ENCODE measurements at regions not wholly inside any gene's neighbourhood (a gene's known extent, or its start where the extent isn't known, plus 50 kb on each side); places are given as distances from the start of the nearest gene placed in this dataset.

- POLR2A ChIA-PET = no interaction called here
- no TSS peak for BruUV-seq (replicated peaks)
Measured at GRCh38 chr12:108392284-108392683, 53.2 kb upstream of the CMKLR1 start.

DNA sequence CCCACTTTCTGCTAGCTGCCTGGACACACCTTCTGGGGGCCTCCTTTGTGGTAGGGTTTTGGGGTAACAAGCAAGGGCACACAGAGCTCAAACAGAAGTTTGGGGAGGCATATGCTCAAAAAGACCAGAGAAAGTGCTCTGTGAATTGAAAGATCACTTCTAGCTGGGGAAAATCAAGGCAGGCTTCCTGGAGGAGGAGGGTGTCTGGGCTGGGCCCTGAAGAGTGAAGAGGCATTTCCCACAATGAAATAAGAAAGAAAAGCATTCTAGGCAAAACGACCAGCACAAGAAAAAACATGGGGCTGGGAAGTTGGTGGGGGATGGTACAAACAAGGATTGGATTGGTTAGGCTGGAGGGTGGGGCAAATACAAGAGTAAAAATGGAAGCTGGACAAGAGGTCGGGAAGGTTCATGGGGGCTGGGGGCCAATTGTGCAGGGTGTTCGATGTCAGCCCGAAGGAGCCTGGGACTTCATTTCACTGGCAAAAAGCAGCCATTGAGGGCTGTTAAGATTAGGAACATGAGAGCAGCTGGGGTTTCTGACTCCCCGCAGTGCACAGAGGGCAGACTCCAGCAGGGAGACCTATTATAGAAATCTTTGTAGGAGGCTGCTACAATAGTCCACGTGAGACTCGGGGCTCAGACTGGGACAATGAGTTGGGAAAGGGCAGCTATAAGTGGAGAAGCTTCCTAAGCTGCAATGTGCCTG, 51.5 kb upstream of the CMKLR1 start:
- intact Hi-C loops (cut with micrococcal nuclease; ENCODE audit: unreplicated experiment) = no loop called here
- DNase-seq (ENCODE audit: low spot score) = no peak
- no peaks in the 10 kb centered on the region for H3K79me2 ChIP-seq (ENCODE audit: insufficient read depth, low read depth, low read length)

More at GRCh38 chr12:108392284-108392683, 53.2 kb upstream of the CMKLR1 start:
- H3K36me3 ChIP-seq (ENCODE audit: insufficient read depth, low read length) = no peaks in the 10 kb centered on the region
- no peaks in the 10 kb centered on the region for H4K20me1 ChIP-seq (ENCODE audit: insufficient read depth, low read length)
- intact Hi-C loops (cut with micrococcal nuclease; ENCODE audit: unreplicated experiment) = no loop called here
- no peaks in the 10 kb centered on the region for H3K9me2 ChIP-seq (ENCODE audit: insufficient read depth, low read length)
- no peak overlapping the region for H3K4me2 ChIP-seq (ENCODE audit: low read length)
- H3K4me3 ChIP-seq (ENCODE audit: low read depth, low read length, poor library complexity, severe bottlenecking) = no peak overlapping the region
- H2AFZ ChIP-seq (ENCODE audit: low read length) = no peak overlapping the region
- no peak for TF ChIP-seq EZH2phosphoT487 (IDR thresholded peaks at IDR 0.05; ENCODE audit: borderline replicate concordance, low read depth, low read length)
- TF ChIP-seq, protein P1, sequence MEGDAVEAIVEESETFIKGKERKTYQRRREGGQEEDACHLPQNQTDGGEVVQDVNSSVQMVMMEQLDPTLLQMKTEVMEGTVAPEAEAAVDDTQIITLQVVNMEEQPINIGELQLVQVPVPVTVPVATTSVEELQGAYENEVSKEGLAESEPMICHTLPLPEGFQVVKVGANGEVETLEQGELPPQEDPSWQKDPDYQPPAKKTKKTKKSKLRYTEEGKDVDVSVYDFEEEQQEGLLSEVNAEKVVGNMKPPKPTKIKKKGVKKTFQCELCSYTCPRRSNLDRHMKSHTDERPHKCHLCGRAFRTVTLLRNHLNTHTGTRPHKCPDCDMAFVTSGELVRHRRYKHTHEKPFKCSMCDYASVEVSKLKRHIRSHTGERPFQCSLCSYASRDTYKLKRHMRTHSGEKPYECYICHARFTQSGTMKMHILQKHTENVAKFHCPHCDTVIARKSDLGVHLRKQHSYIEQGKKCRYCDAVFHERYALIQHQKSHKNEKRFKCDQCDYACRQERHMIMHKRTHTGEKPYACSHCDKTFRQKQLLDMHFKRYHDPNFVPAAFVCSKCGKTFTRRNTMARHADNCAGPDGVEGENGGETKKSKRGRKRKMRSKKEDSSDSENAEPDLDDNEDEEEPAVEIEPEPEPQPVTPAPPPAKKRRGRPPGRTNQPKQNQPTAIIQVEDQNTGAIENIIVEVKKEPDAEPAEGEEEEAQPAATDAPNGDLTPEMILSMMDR (conservative IDR thresholded peaks at IDR 0.05; ENCODE audit: low read length) = no peak
- CTCF ChIA-PET (ENCODE audit: unreplicated experiment) = no interaction called here
- H3K4me1 ChIP-seq (ENCODE audit: insufficient read depth, low read length, poor library complexity, severe bottlenecking) = no peaks in the 10 kb centered on the region
- no peaks in the 10 kb centered on the region for H3K9me3 ChIP-seq (ENCODE audit: low read length)
- DNase-seq (ENCODE audit: low spot score) = no peak
- H3K79me2 ChIP-seq (ENCODE audit: insufficient read depth, low read depth, low read length) = no peaks in the 10 kb centered on the region
- H3K27ac ChIP-seq (ENCODE audit: low read depth, low read length, poor library complexity, severe bottlenecking) = no peak overlapping the region

DNA sequence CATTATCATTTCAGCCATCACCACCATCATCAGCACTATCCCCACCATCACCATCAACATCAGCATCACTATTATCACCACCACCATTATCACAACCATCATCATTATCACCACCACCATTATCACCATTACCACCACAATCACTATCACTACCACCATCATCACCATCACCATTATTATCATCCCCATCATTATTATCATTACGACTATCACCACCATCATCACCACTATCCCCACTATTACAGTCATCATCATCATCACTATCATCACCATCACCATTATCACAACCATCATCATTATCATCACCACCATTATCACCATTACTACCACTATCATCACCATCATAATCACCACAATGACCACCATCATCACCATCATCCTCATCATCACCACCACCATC, 50.4 kb upstream of the CMKLR1 start:
- ChIA-PET POLR2A (no interaction called here), CTCF (ENCODE audit: unreplicated experiment) (no interaction called here)
- Histone ChIP-seq H3K9me2 (ENCODE audit: insufficient read depth, low read length) (no peaks in the 10 kb centered on the region), H3K4me2 (ENCODE audit: low read length) (no peak overlapping the region), H3K79me2 (ENCODE audit: insufficient read depth, low read depth, low read length) (no peaks in the 10 kb centered on the region), H3K4me3 (ENCODE audit: low read depth, low read length, poor library complexity, severe bottlenecking) (no peak overlapping the region), H3K27ac (ENCODE audit: low read depth, low read length, poor library complexity, severe bottlenecking) (no peak overlapping the region), H2AFZ (ENCODE audit: low read length) (no peak overlapping the region), H4K20me1 (ENCODE audit: insufficient read depth, low read length) (no peaks in the 10 kb centered on the region), H3K4me1 (ENCODE audit: insufficient read depth, low read length, poor library complexity, severe bottlenecking) (no peaks in the 10 kb centered on the region), H3K9me3 (ENCODE audit: low read length) (no peaks in the 10 kb centered on the region), H3K36me3 (ENCODE audit: insufficient read depth, low read length) (no peaks in the 10 kb centered on the region)
- DNase-seq (ENCODE audit: low spot score) = no peak
- TF ChIP-seq, protein P1 (conservative IDR thresholded peaks at IDR 0.05; ENCODE audit: low read length) = no peak
- no peak for TF ChIP-seq EZH2phosphoT487 (IDR thresholded peaks at IDR 0.05; ENCODE audit: borderline replicate concordance, low read depth, low read length)
- intact Hi-C loops (cut with micrococcal nuclease; ENCODE audit: unreplicated experiment) = no loop called here
- no TSS peak for BruUV-seq (replicated peaks)

More for the DNA sequence above, 51.5 kb upstream of the CMKLR1 start:
- Histone ChIP-seq H4K20me1 (ENCODE audit: insufficient read depth, low read length) (no peaks in the 10 kb centered on the region), H3K27ac (ENCODE audit: low read depth, low read length, poor library complexity, severe bottlenecking) (no peak overlapping the region), H3K4me2 (ENCODE audit: low read length) (no peak overlapping the region), H3K9me2 (ENCODE audit: insufficient read depth, low read length) (no peaks in the 10 kb centered on the region), H3K4me3 (ENCODE audit: low read depth, low read length, poor library complexity, severe bottlenecking) (no peak overlapping the region), H2AFZ (ENCODE audit: low read length) (no peak overlapping the region), H3K36me3 (ENCODE audit: insufficient read depth, low read length) (no peaks in the 10 kb centered on the region), H3K9me3 (ENCODE audit: low read length) (no peaks in the 10 kb centered on the region), H3K4me1 (ENCODE audit: insufficient read depth, low read length, poor library complexity, severe bottlenecking) (no peaks in the 10 kb centered on the region)
- BruUV-seq (replicated peaks) = no TSS peak
- ChIA-PET CTCF (ENCODE audit: unreplicated experiment) (no interaction called here), POLR2A (interaction anchor here (0.7 kb wide), 1 partner anchor 27 kb away, joined by 3 read pairs; no protein-coding TSS in a partner anchor)
- TF ChIP-seq EZH2phosphoT487 (IDR thresholded peaks at IDR 0.05; ENCODE audit: borderline replicate concordance, low read depth, low read length) = no peak
- TF ChIP-seq, protein P1 (conservative IDR thresholded peaks at IDR 0.05; ENCODE audit: low read length) = no peak
